NK-92 (cell line): ENCODE measurements at regions not wholly inside any gene's neighbourhood (a gene's known extent, or its start where the extent isn't known, plus 50 kb on each side); places are given as distances from the start of the nearest gene placed in this dataset.

Experiments
- DNase-seq: peaks from one replicate; lab custom pipeline; 2025; ENCODE audit not compliant: unreplicated experiment; lab: John Stamatoyannopoulos, UW

GRCh38 chr5:124590686-124591085, 155.8 kb downstream of the ZNF608 start:
- no peak for DNase-seq

DNA sequence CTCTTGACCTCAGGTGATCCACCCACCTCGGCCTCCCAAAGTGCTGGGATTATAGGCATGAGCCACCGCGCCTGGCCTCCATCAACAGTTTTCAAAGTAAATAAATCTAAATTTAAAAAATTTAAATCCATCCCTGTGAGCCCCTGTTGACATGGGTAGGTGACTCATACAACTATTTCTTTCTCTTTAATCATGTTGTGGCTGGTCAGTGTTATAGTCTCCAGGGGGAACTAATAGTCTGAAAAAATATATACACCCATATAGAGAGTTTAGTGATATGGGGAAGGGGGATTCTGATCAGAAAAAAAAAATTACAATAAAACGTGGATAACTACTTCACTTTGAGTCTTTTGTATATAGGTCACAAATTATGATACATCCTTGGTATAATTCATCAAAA, 159.2 kb downstream of the ZNF608 start:
- no peak for DNase-seq

DNA sequence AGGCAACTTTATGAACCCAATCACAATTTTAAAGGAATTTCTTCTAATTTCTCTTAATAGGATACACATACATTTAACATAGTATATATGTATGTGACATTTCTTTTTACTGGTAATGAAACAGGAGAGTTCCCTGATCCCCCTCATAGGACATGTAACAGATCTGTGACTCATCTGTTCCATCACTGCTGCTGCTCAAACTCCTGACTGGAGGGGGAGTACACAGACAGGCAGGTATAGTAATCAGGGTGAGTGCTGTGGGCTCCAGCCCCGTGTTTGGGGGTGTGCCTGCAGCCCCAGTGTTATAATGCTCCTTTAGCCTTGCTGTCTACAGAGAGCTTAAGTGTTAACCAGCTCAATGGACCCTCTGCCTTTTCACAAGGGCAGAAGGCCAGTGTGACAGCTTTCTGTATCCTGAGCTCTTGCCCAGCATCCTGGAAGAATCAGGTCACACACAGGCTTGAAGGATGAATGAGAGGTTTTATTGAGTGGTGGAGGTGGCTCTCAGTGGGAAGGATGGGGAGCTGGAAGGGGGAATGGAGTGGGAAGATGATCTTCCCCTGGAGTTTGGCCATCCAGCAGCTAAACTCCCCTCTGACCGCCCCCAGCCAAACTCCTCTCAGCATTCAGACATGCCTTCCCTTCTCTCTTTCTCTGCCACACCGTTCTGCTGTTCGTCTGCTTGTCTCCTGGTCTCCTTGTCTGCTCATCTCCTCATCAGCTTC, 161.3 kb downstream of the ZNF608 start:
- no peak for DNase-seq

- no peak for DNase-seq
Observed at GRCh38 chr5:124583469-124584350, 162.7 kb downstream of the ZNF608 start.

DNA sequence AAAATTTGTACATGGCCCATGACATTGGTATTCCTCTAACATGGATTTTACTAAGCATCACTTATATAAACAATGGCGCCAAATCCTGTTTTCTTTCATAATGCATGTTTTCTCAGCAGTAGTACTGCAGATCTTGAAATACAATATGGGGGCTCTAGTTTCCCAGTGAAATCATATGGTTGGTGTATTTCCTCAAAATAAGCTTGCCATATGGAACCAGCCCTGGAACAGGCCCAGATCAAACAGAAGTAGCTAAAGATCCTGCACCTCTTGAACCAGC, 163.9 kb downstream of the ZNF608 start:
- no peak for DNase-seq

DNA sequence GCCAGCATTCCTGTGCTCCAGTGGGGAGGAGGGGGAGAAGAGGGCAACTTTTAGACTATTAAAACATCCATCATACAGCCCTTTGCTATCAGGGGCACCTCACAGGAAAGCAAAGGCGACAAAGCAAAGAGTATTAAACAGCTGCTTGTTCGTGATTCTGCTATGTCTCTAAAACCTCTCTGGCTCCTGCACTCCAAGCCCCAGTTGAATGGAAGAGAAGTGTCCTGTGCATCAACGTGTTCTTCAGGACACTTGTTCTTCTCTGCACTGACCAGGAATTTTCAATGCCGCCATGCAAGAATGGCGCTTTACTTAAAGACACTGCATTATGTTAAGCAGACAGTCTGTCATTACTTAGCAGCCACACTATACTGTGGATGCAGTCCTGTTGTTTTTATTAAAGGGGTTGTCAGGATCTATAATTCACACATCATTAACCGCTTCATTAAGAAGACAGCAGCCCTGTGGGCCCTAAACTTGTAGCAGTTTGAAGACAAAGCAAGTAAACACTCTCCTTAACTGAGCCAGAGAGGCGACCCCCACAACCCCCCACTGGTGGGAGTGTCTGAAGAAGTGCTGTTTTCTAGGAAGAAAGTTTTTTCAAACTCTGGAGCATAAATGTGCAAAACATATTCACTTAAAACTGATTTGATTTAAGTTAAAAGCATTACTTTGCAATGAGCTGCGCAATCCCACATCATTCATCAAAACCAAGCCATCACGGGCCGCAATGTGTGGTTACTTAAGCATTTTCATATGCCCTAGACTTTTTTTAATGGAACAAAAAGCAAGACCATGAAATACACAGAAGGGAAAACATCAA, 164.5 kb downstream of the ZNF608 start:
- DNase-seq, result no peak

GRCh38 chr5:124580925-124581737, 165.3 kb downstream of the ZNF608 start:
- DNase-seq, result no peak

- DNase-seq, result no peak
Observed at GRCh38 chr5:124580512-124580911, 165.9 kb downstream of the ZNF608 start.

DNA sequence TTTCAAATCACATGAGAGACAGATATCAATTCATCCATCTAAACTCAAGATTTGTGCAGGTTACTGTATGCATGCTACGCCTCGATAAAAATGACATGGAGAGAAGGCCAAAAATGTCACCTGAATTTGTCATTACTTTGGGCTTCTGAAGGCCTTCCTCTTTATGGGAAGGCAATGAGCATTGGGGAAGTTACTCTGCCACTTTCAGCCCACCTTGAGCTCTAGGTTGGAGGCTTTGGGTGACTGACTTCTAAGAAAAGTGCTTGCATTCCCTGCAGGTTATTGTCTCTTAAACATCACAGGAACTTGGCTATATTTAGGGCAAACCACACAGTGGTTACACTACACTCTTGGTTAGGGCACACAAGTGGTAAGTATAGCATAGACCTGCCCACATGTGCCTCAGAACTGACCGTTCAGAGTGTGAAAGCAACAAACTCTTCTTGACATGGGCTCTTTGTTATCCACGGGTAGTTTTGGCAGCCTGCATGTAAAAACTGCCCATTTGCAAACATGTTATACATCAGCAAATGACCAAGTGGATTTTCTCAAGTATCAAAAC, 169.5 kb downstream of the ZNF608 start:
- no peak for DNase-seq

DNA sequence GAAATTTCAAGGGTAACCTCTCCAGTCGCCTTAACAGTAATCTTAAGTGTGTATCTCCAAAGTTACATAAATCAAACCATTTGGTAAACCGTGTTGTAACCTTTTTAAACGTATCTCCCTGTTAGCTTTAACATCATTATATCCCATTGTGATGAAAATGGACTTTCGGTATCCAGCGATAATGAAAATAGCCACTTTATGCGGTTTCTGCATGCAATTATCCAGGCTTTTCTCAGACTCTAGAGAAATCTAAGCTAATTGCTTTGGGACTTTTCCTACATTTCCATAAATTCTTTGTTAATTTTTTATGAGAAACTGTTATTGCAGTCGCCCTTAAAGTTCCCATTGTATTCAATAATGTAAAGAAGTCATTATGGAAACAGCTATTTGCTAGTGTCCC, 170.7 kb downstream of the ZNF608 start:
- no peak for DNase-seq

DNA sequence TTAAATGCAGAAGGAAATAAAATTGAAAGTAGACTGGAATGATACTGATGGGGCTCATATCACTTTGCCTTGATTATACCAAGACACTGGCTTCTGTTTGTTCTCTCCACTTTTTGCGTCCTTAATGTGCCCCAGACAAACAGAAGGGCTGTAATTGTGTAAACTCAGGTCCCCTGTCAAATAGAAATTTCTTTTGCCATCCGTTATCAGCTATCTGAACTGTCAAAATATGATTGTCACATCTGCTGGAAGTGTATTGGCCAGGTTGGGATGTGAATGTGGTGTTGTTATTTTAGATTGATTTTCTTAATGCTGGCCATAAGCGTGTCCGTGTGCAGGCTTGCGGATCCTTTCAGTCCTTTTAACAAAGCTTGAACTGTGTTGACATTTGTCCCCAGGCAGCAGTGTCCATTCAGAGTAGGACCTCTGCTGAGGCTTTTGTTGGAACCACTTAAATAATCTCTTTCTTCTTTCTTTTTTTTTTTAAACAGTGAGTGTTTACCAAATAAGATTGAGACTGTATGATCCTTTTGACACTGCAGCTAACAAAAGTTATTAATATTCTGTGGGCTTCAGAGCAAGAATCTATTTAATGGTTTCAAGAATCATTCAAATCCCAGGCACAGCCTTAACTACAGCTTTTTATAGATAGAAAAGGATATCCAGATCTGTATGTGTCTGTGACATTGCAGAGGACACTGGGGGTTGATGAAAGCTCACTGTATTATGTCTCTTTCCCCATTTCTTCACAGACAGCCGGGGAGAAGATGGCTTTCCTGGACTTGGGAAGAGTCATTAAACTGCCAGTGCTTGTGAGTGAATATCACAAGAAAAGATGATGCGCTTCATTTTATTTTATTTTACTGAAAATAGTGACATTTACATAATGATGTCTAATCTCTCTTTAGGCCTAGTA, 171.7 kb downstream of the ZNF608 start:
- DNase-seq, result no peak

GRCh38 chr5:124572971-124573370, 173.5 kb downstream of the ZNF608 start:
- no peak for DNase-seq

GRCh38 chr5:124570285-124571035, 176.0 kb downstream of the ZNF608 start:
- DNase-seq, result no peak

- DNase-seq, result no peak
Observed at GRCh38 chr5:124566875-124567450, 179.5 kb downstream of the ZNF608 start.

DNA sequence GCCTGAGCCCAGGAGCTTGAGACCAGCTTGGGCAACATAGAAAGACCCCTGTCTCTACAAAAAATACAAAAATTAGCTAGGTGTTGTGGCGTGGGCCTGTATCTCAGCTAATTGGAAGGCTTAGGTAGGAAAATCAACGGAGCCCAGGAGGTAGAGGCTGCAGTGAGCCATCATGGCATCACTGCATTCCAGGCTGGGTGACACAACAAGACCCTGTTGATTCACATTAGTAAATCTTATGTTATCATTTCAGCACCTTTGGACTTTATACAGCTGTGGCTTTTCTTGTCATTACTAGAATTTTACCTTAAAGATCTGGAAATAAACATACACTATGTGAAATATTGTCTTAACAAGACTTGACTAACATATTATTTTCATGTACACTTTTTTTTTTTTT, 185.0 kb downstream of the ZNF608 start:
- no peak for DNase-seq

DNA sequence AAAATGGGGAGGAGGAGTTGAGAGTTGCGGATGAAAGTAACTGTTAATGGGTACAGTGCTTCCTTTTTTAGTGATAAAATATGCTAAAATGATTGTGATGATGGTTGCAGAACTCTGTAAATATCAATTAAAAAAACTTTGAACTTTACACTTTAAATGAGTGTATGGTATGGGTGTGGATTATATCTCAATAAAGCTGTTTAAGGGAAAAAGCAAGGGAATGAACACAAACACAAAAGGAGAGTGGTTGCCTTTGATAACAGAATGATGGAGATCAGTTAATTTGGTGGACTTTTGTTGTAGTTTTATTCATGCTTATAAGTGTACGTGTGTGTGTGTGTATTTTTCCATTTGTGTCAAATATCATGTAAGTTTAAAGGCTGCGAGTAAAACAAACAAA, 186.1 kb downstream of the ZNF608 start:
- DNase-seq, result no peak

- no peak for DNase-seq
Observed at GRCh38 chr5:124557761-124558160, 188.7 kb downstream of the ZNF608 start.

DNA sequence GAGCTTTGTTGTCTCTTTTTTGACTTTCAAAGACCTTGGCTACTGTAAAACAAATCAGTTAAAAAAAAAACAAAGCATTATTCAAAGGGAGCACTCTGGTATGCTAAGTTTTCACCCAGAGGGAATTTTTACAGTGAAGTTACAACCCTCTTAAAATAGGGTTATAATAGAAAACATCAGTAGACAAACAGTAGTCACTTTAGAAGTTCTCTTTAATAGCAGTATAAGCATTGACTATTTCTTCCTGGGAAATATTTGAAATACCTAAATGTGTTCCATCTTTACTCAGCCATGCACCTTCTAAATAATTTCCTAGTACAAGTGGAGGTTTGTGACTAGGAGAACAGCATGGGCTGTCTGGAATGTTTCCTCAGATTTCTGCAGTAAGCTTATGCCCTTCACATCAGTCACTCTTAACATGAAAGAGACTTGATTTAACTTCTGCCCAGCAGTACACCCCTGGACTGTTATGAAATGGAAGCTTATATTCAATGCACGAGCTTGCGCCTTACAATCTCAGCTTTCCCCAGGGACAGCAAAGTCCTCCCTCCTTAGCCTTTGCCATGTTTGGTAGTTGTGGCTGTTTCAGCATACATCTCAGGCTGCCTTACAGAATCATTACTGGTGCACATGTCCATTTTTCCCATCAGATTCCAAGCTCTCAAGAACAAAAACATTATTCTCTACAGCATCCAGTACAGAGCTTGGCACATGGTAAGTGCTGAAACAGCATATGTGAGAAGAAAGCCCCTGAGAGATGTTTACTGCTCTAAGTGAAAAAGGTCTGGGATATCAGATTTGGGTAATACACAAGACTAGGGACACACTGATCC, 191.5 kb downstream of the ZNF608 start:
- DNase-seq, result no peak
